IMR-90 (cell line): ENCODE measurements at regions not wholly inside any gene's neighbourhood (a gene's known extent, or its start where the extent isn't known, plus 50 kb on each side); places are given as distances from the start of the nearest gene placed in this dataset.

Source experiments
- CEBPB ChIP-seq: IDR thresholded peaks from 2 replicates; pipeline ENCODE4 v1.6.1; 2012; ENCODE audit warnings: low read depth, low read length, improper control_type of control experiment
- CHD1 ChIP-seq: IDR thresholded peaks from 2 replicates; pipeline ENCODE4 v1.6.1; 2012; ENCODE audit warnings: low read depth, low read length, improper control_type of control experiment
- CTCF ChIP-seq: conservative IDR thresholded peaks from 2 replicates; pipeline ENCODE4 v1.5.1; 2012; ENCODE audit warnings: mild to moderate bottlenecking, low read depth, low read length, improper control_type of control experiment
- FOS ChIP-seq: fragments of 150-350 bp; IDR thresholded peaks from 2 replicates; pipeline ENCODE4 v1.6.1; 2016; ENCODE audit warnings: low read depth, low read length
- MAZ ChIP-seq: IDR thresholded peaks from 2 replicates; pipeline ENCODE4 v1.6.1; 2012; ENCODE audit warnings: low read depth, mild to moderate bottlenecking, low read length, improper control_type of control experiment, moderate library complexity, borderline replicate concordance
- MXI1 ChIP-seq: IDR thresholded peaks from 2 replicates; pipeline ENCODE4 v1.6.1; 2012; ENCODE audit warnings: low read depth, mild to moderate bottlenecking, low read length, moderate library complexity, borderline replicate concordance
- POLR2A ChIP-seq: IDR thresholded peaks from 2 replicates; pipeline ENCODE4 v1.6.1; 2012; ENCODE audit warnings: mild to moderate bottlenecking, low read depth, low read length
- RAD21 ChIP-seq: IDR thresholded peaks from 2 replicates; pipeline ENCODE4 v1.6.1; 2012; ENCODE audit warnings: low read length, improper control_type of control experiment
- SMC3 ChIP-seq: fragments of 150-350 bp; IDR thresholded peaks from 2 replicates; pipeline ENCODE4 v1.6.1; 2016; ENCODE audit warnings: low read depth, mild to moderate bottlenecking, antibody characterized with exemption, low read length, moderate library complexity

- no peak for TF ChIP-seq CTCF
- no peak for TF ChIP-seq MXI1
- no peak for TF ChIP-seq CHD1
- no peak for TF ChIP-seq POLR2A
- no peak for TF ChIP-seq CEBPB
- no peak for TF ChIP-seq MAZ
- TF ChIP-seq FOS = no peak
- no peak for TF ChIP-seq SMC3
- no peak for TF ChIP-seq RAD21
Measured at GRCh38 chr4:60259781-60260180, 940.3 kb upstream of the ADGRL3 start.
